ENCODE measurements at regions not wholly inside any gene's neighbourhood (a gene's known extent, or its start where the extent isn't known, plus 50 kb on each side); places are given as distances from the start of the nearest gene placed in this dataset.

DNA sequence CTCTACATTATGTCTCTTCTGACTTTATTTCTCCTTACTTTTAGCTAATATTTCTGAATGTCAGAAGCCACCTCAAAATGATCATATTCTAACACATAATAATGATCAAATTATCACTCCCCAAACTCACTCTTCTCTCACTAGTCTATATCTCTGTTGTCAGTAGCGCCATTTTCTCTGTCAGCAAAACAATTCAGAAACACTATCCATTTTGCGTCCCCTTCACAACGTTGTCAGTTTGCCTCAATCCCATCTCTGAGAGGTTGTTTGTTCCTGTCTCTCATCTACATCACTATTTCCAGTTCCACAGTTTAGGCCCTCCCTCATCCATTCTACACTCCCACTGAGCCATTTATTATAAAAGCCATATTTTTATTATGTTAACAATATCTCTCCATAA, 1376.3 kb upstream of the ACVR2A start:
- H3K4me3 ChIP-seq (ENCODE audit: low read depth, low read length) = no peak overlapping the region
- no peak for TF ChIP-seq CTCF (IDR thresholded peaks at IDR 0.05; ENCODE audit: low read depth, low read length, missing control alignments)
- no peak for DNase-seq (ENCODE audit: low read depth)

DNA sequence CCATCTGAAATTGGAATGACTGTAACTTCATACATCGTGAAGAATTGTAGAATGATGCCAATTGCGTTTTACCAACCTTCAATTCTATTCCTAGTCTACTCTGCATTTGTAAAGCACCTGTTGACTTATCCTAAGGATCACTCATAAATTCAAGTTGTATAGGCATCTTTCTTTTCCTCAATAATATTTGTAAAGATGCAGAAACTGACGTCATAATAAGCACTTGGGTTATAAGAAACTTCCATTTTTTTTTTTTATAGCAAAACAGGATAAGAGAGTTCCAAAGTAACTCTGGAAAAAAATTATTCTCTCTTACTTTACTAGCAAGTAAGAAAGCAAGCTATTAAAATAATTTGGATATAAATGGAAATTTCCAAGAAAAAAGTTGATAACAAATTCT, 1377.4 kb upstream of the ACVR2A start:
- no peak for DNase-seq (ENCODE audit: low read depth)
- H3K4me3 ChIP-seq (ENCODE audit: low read depth, low read length) = no peak overlapping the region
- TF ChIP-seq CTCF (IDR thresholded peaks at IDR 0.05; ENCODE audit: low read depth, low read length, missing control alignments) = no peak

GRCh38 chr2:146465460-146465859, 1379.4 kb upstream of the ACVR2A start:
- no peak for TF ChIP-seq CTCF (IDR thresholded peaks at IDR 0.05; ENCODE audit: low read depth, low read length, missing control alignments)
- H3K4me3 ChIP-seq (ENCODE audit: low read depth, low read length) = no peak overlapping the region
- no peak for DNase-seq (ENCODE audit: low read depth)

DNA sequence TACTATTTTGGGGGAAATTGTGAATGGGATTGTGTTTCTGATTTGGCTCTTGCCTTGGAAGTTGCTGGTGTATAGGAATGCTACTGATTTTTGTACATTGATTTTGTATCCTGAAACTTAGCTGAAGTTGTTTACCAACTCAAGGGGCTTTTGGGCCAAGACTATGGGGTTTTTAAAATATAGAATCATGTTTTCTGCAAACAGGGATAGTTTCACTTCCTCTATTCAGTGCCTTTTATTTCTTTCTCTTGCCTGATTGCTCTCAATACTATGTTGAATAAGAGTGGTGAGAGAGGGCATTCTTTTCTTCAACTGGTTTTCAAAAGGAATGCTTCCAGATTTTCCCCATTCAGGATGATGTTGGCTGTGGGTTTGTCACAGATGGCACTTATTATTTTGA, 1383.8 kb upstream of the ACVR2A start:
- no peak overlapping the region for H3K4me3 ChIP-seq (ENCODE audit: low read depth, low read length)
- DNase-seq (ENCODE audit: low read depth) = no peak
- TF ChIP-seq CTCF (IDR thresholded peaks at IDR 0.05; ENCODE audit: low read depth, low read length, missing control alignments) = no peak

DNA sequence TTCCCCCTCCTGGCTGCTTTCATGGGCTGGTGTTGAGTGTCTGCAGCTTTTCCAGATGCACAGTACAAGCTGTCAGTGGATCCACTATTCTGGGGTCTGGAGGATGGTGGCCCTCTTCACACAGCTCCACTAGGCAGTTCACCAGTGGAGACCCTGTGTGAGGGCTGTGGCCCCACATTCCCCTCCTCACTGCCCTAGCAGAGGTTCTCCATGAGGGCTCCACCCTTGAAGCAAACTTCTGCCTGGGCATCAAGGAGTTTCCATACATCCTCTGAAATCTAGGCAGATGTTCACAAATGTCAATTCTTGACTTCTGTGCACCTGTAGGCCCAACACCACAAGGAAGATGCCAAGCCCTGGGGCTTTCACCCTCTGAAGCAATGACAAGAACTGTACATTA, 1386.2 kb upstream of the ACVR2A start:
- no peak for TF ChIP-seq CTCF (IDR thresholded peaks at IDR 0.05; ENCODE audit: low read depth, low read length, missing control alignments)
- DNase-seq (ENCODE audit: low read depth) = no peak
- H3K4me3 ChIP-seq (ENCODE audit: low read depth, low read length) = no peak overlapping the region

- no peak overlapping the region for H3K4me3 ChIP-seq (ENCODE audit: low read depth, low read length)
- TF ChIP-seq CTCF (IDR thresholded peaks at IDR 0.05; ENCODE audit: low read depth, low read length, missing control alignments) = no peak
- no peak for DNase-seq (ENCODE audit: low read depth)
Observed at GRCh38 chr2:146457221-146457620, 1387.6 kb upstream of the ACVR2A start.

DNA sequence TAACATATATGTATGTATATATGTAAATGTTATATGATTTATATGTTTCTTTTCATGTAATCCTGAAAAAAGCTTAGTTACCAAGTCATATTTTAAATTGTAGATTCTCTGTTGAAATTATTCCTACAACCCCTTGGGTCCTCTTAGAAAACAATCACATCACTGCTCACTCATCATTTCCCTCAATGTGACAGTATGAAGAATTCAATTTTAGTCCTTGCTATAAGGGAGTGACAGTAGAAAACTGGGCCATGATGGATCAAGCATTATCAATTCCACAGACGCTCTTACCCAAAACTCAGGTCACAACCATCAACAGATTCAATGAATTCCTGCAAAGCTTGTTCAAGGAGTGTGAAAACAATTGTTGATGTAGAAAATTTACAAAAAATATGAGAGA, 1389.5 kb upstream of the ACVR2A start:
- TF ChIP-seq CTCF (IDR thresholded peaks at IDR 0.05; ENCODE audit: low read depth, low read length, missing control alignments) = no peak
- no peak for DNase-seq (ENCODE audit: low read depth)
- H3K4me3 ChIP-seq (ENCODE audit: low read depth, low read length) = no peak overlapping the region

All from GM12864 (cell line).